ENCODE measurements at regions not wholly inside any gene's neighbourhood (a gene's known extent, or its start where the extent isn't known, plus 50 kb on each side); places are given as distances from the start of the nearest gene placed in this dataset.
"Not testable (repeated sequence)": the region's sequence is repeated elsewhere in the genome, so short reads cannot be mapped to it uniquely, and the experiment has no call there.

GRCh38 chr3:27779176-27779575 is 57.1 kb upstream of the EOMES start:
- FAIRE-seq = no peak

DNA sequence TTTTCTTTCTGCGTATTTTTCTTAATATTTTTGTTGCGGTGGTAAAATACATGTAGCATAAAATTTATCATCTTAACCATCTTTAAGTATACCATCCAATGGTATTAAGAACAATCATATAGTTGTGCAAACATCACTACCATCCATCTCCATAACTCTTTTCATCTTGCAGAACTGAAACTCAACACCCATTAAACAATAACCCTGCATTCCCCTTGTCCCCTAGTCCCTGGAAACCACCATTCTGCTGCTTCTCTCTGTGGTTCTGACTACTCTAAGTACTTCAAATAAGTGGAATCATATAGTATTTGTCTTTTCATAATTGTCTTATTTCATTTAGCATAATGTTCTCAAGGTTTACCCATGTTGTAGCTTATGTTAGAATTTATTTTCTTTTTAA is 67.3 kb upstream of the EOMES start:
- FAIRE-seq = no peak

GRCh38 chr3:27791956-27792355 is 69.8 kb upstream of the EOMES start:
- no peak for FAIRE-seq

DNA sequence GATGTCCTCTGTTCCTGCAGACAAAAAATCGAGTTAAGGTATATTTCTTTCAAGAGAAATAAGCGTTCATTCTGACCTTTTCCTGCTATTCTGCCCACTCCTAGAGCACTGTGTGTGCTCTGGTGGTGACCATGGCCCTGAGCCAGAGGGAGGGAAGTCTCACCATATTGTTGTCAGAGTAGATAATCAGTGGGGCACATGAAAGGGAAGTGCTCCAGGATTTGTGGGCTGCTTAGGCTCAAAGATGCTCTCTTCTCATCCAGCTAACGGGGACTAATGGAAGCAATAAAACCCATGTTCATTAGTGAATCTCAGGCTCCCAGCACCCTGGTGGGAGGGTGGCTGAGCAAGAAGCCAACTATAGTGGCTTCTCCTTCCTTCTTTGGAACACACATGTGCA is 70.7 kb upstream of the EOMES start:
- FAIRE-seq = no peak

GRCh38 chr3:27794211-27794610 is 72.1 kb upstream of the EOMES start:
- no peak for FAIRE-seq

DNA sequence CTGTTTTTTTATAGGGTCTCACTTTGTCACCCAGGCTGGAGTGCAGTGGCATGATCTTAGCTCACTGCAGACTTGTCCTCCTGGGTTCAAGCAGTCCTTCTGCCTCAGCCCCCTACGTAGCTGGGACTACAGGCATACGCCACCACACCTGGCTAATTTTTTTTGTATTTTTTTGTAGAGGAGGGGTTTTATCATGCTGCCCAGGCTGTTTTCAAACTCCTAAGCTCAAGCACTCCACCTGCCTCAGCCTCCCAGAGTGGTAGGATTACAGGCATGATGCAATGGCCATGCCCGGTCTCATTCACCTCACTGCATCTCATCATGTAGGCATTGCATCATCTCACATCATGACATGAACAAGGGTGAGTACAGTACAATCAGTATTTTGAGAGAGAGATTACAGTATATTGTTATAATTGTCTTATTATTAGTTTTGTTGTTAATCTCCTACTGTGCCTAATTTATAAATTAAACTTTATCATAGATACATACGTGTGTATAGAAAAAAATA is 74.3 kb upstream of the EOMES start:
- no peak for FAIRE-seq

DNA sequence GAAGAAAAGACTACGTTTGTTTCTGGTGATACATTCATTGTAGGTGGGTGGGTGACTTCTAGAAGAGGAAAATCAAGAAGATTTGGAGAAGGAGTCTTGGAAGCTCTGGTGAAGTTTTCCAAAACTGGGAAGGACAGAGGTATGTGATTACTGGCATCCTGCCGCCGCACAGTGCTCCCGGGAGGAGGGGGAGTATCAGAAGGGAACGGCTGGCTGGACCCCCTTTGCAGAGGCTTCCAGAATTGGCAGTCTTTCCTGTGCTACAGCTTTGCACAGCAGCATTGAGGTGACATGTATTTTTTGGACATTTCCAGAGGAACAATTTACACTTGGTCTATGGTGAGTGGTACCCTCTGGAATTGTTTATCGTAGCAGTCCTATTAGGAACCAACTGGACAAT is 75.7 kb upstream of the EOMES start:
- FAIRE-seq = no peak

DNA sequence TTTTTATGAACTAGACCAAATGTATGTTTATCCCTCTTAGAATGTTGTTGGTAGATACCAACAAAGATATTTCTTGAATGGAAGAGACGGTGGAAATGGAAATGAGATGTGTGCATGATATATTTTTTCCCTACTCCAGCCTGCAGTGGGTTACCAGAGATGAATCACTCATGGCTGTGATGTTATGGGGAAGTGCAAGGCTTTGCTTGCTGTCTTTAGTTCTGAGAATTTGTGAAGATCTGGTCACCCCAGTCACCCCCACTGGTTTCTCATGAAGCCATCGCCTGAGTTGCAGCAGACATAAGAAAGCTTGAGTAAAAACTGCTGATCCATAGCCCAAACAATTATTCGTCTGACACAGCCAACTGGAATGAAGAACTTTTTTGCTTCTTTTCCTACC is 78.1 kb upstream of the EOMES start:
- FAIRE-seq = no peak

GRCh38 chr3:27802425-27802824 is 80.3 kb upstream of the EOMES start:
- FAIRE-seq = no peak

- FAIRE-seq = no peak
Observed at GRCh38 chr3:27802849-27803248, 80.7 kb upstream of the EOMES start.

DNA sequence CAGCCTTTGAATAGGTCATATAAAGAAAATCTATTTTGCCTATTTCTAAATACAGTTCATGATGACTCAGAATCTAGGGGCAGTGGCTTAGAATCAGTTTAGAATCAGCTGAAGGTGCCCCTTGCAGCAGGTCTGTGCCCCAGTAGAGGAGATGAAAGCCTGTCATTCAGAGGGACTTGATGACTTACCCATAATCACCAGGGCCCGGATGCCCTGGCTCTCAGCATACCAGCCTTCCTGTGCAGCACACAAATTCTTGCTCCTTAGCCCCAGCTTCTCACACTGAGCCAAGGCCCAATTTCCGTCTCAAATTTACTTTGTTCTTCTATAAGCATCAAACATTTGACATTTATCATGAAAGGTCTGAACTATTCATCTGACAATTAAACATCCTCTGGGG is 83.2 kb upstream of the EOMES start:
- FAIRE-seq = no peak

GRCh38 chr3:27813255-27813654 is 91.1 kb upstream of the EOMES start:
- FAIRE-seq = no peak

DNA sequence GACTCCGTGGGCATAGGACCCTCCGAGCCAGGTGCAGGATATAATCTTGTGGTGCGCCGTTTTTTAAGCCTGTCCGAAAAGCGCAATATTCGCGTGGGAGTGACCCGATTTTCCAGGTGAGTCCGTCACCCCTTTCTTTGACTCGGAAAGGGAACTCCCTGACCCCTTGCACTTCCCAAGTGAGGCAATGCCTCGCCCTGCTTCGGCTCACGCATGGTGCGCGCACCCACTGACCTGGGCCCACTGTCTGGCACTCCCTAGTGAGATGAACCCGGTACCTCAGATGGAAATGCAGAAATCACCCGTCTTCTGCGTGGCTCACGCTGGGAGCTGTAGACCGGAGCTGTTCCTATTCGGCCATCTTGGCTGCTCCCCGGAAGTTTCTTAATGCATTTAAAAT is 99.5 kb upstream of the EOMES start:
- not testable (repeated sequence) for FAIRE-seq

- FAIRE-seq = no peak
Observed at GRCh38 chr3:27824312-27825200, 102.4 kb upstream of the EOMES start.

DNA sequence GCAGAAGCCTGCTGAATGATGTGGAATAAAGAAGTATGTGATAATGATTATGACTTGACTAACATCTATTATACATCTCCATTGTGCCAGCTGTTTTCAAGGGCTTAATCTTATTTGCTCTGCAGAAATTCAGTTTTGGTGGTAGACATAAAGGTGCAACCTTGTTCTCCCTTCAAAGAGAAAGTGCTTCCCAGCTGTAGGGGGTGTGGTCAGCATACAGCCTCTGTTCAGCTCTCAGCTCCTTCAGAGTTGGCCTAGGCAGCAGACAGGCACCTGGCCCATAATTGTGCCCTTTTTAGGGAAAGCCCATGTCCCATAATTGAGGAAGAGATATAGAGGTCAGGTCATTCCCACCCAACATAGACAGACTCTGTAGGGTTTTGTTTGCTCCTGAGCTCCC is 104.3 kb upstream of the EOMES start:
- no peak for FAIRE-seq

GRCh38 chr3:27827041-27827440 is 104.9 kb upstream of the EOMES start:
- no peak for FAIRE-seq

DNA sequence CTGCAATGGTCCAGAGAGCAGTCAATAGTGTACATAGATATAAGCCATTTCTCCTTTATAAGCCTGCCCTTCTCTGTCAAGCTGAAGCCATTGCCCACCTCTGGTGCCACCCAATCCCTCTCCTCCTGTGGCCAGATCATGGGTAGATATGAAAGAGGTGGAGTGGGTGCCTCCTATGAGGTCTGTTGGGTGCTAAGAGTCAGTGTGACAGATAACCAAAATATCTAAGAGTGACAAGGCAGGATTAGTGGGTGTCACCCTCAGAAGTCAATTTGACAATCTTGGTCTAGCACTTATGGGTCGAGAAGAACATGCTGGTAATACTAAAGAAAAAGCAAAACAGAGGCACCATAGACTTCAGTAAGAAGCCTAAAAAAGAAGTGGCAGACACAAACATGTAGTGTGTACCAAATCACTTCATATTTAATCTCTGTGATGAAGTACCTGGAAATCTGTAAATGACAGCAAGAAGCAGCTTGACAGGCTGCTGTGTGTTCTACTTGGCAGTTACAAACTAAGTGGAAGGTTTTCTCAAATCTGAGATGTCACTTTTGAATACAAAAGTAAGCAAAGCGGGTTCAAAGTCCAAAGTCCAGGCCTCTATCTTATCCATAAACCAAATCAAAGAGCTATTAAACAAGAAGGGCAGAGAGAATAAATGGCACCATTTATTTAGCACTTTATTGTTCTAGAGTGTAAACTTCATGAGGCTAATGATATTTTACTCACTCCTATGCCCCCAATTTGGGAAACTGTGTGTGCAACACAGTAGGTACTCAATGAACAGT is 118.9 kb upstream of the EOMES start:
- no peak for FAIRE-seq

DNA sequence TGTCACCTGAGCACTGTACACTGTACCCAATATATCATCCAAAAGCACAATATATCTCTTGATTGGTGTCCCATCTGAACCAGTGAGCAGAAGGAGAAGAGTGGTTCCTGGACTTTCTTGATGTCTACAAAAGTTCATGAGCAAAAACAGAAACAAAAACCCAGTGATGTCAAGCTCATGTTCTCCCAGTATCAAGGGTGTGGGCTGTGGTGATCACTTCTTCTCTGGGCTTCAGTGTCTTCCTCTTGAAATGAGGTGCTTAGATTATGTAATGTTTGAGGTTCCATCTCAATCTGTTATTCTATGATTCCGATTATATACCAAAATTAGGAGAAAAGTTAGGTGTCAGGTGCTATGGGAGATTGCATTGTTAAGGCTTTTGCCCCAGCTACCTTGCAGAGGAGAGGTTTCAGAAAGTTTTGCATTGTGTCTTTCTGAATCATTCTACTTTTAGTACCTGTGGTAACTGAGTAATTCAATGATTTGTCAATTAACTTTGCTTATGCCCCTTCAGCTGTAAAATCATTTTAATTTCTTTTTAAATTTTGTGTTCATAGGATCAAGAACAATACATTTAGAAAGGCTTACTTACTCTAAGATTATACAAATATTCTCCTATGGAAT is 122.0 kb upstream of the EOMES start:
- FAIRE-seq = no peak

- FAIRE-seq = no peak
Observed at GRCh38 chr3:27847697-27848096, 125.6 kb upstream of the EOMES start.

DNA sequence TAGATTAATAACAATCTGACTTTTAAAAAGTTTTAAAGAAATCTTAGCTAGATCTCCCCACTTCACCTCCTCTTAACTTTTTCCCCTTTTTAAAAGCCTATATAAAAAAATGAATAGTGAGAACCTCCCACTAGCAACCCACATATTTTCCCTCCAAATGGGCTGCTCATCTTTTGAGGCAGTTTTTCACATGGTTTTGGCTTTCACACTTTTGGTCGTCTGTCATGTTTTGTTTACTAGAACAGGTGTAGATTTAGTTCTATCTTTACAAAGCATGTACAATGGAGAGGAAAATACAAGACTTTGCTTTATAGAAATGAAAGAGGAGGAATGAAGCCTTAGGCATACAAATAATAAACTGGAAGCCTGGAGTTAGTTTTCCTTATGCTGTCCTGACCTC is 126.7 kb upstream of the EOMES start:
- no peak for FAIRE-seq

DNA sequence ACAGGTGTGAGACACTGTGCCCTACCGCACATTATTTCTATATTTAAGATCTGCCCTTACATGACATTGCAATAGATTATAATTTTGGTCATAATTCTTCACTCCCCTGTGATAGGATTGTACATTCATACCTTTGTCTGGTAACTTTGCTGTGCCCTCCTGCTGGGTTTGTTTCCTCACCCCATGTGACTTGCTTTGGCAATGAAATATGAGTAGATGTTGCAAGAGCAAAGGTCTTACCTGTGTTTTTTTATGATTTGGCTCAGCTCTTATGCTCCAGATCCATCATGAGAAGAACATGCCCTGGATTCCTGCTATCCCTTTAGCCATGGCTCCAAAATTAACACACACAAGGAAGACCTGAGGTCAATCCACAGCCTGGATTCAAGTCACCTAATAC is 137.7 kb upstream of the EOMES start:
- no peak for FAIRE-seq

DNA sequence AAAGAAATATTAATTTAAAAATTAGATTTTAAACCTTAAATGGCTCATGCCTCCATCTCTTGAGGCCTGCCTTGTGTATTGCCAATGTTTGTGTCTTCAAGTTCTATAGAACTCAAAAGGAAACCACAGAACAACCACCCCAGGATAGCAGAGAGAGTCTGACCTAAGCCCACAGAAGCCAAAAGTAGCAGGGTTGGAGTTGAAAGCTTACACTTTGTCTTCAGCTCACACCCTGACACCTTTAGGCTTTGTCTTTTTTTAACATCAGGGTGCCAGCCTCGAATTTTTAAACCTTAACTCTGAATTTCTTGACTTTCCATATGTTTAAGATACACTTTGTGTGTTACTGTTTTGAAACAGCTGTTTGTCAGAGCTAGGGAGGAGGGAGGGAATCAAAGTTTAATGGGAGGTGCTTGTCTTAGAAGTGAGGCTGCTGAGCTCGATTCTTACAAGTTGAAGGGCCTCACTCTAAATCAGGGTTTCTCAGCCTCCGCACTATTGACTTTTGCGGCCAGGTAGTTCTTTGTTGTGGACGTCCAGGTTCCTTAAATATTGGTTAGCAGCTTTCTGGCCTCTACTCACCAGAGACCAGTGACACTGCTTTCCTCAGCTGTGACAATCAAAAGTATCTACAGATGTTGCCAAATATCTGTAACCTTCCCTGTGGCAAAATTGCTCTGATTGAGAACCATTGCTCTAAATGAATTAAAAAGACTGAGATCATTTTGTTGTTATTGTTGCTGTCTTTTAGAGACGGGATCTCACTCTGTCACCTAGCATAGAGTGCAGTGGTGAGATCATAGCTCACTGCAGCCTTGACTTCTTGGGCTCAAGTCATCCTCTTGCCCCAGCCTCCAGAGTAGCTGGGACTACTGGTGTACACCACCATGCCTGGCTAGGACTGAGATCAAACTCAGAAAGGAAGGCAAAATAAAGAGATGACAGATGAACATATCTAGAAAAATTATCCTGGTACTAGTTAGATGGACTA is 139.2 kb upstream of the EOMES start:
- no peak for FAIRE-seq
